HG03558 (cell line): ENCODE measurements at regions not wholly inside any gene's neighbourhood (a gene's known extent, or its start where the extent isn't known, plus 50 kb on each side); places are given as distances from the start of the nearest gene placed in this dataset.
A peak's percentile ranks its signal among the peaks of the same experiment; 100 is the strongest.
"Not testable (repeated sequence)": the region's sequence is repeated elsewhere in the genome, so short reads cannot be mapped to it uniquely, and the experiment has no call there.

Experiments used
- ATAC-seq: cut with Tn5 transposase; IDR thresholded peaks from one replicate; pipeline ENCODE4 v1.9.1; 2021; ENCODE audit warnings: moderate number of reproducible peaks; ENCODE audit not compliant: unreplicated experiment; ENCODE audit errors: extremely low read depth

- no peak for ATAC-seq
Observed at GRCh38 chr2:13481201-13481600, 764.5 kb downstream of the TRIB2 start.

- ATAC-seq: no peak
Observed at GRCh38 chr2:13485256-13485655, 768.5 kb downstream of the TRIB2 start.

- no peak for ATAC-seq
Observed at GRCh38 chr2:13488965-13489364, 772.2 kb downstream of the TRIB2 start.

GRCh38 chr2:13492262-13492661 is 775.5 kb downstream of the TRIB2 start:
- no peak for ATAC-seq

- ATAC-seq: no peak
Observed at GRCh38 chr2:13495051-13495450, 778.3 kb downstream of the TRIB2 start.

- ATAC-seq: peak; percentile 67
Observed at GRCh38 chr2:13504808-13505207, 788.1 kb downstream of the TRIB2 start.

GRCh38 chr2:13508671-13509070 is 791.9 kb downstream of the TRIB2 start:
- ATAC-seq: no peak

- no peak for ATAC-seq
Observed at GRCh38 chr2:13515254-13515653, 798.5 kb downstream of the TRIB2 start.

- no peak for ATAC-seq
Observed at GRCh38 chr2:13522096-13522495, 805.4 kb downstream of the TRIB2 start.

GRCh38 chr2:13522917-13523821 is 806.4 kb downstream of the TRIB2 start:
- peak; percentile 85 for ATAC-seq

- ATAC-seq: no peak
Observed at GRCh38 chr2:13524492-13524891, 807.8 kb downstream of the TRIB2 start.

- ATAC-seq: not testable (repeated sequence)
Observed at GRCh38 chr2:13531735-13532410, 815.1 kb downstream of the TRIB2 start.

GRCh38 chr2:13532781-13533523 is 816.2 kb downstream of the TRIB2 start:
- ATAC-seq: not testable (repeated sequence)

- ATAC-seq: no peak
Observed at GRCh38 chr2:13533524-13533922, 816.8 kb downstream of the TRIB2 start.

GRCh38 chr2:13536941-13537340 is 820.2 kb downstream of the TRIB2 start:
- no peak for ATAC-seq

GRCh38 chr2:13537771-13538349 is 821.1 kb downstream of the TRIB2 start:
- no peak for ATAC-seq

- ATAC-seq: no peak
Observed at GRCh38 chr2:13539296-13539695, 822.6 kb downstream of the TRIB2 start.

GRCh38 chr2:13542061-13542460 is 825.3 kb downstream of the TRIB2 start:
- no peak for ATAC-seq

- no peak for ATAC-seq
Observed at GRCh38 chr2:13542642-13543041, 825.9 kb downstream of the TRIB2 start.

GRCh38 chr2:13543550-13543949 is 826.8 kb downstream of the TRIB2 start:
- no peak for ATAC-seq
